SK-N-SH treated with all-trans-retinoic acid at 6 μM for 48 hours (cell line): ENCODE measurements at regions not wholly inside any gene's neighbourhood (a gene's known extent, or its start where the extent isn't known, plus 50 kb on each side); places are given as distances from the start of the nearest gene placed in this dataset.

Source experiments
- ARNTL ChIP-seq: fragments of 450-650 bp; formaldehyde crosslinking; IDR thresholded peaks from 2 replicates; pipeline ENCODE4 v1.5.0; 2020; ENCODE audit warnings: low read depth, mild to moderate bottlenecking, moderate library complexity, borderline replicate concordance
- BACH2 ChIP-seq: fragments of 250-450 bp; sonication (Bioruptor Pico); IDR thresholded peaks from 2 replicates; pipeline ENCODE4 v1.9.0; 2021; ENCODE audit warnings: mild to moderate bottlenecking, borderline replicate concordance
- CSDC2 ChIP-seq: fragments of 250-450 bp; sonication (Bioruptor Pico); IDR thresholded peaks from 2 replicates; pipeline ENCODE4 v1.5.0; 2020; ENCODE audit warnings: mild to moderate bottlenecking, moderate library complexity
- ESRRG ChIP-seq: fragments of 250-450 bp; sonication (Bioruptor Pico); IDR thresholded peaks from 2 replicates; pipeline ENCODE4 v1.6.1; 2021; ENCODE audit warnings: mild to moderate bottlenecking
- OSR1 ChIP-seq: fragments of 250-450 bp; sonication (Bioruptor Pico); IDR thresholded peaks from 2 replicates; pipeline ENCODE4 v1.8.0; 2022; ENCODE audit warnings: moderate library complexity, mild to moderate bottlenecking, inconsistent platforms
- PATZ1 ChIP-seq: fragments of 250-450 bp; sonication (Bioruptor Pico); IDR thresholded peaks from 2 replicates; pipeline ENCODE4 v1.8.0; 2020; ENCODE audit warnings: mild to moderate bottlenecking, moderate library complexity, borderline replicate concordance
- RARB ChIP-seq: fragments of 250-450 bp; sonication (Bioruptor Pico); IDR thresholded peaks from 2 replicates; pipeline ENCODE4 v1.8.0; 2021; ENCODE audit warnings: mild to moderate bottlenecking, moderate library complexity
- SNAI2 ChIP-seq: fragments of 250-450 bp; sonication (Bioruptor Pico); IDR thresholded peaks from 2 replicates; pipeline ENCODE4 v1.5.0; 2020; ENCODE audit warnings: mild to moderate bottlenecking, moderate library complexity
- TCF4 ChIP-seq: fragments of 250-450 bp; sonication (Bioruptor Pico); IDR thresholded peaks from 2 replicates; pipeline ENCODE4 v1.8.0; 2021; ENCODE audit warnings: mild to moderate bottlenecking, moderate library complexity, borderline replicate concordance
- ZC3H10 ChIP-seq: fragments of 250-450 bp; sonication (Bioruptor Pico); IDR thresholded peaks from 2 replicates; pipeline ENCODE4 v1.5.1; 2021; ENCODE audit warnings: mild to moderate bottlenecking, moderate library complexity
- ZFP3 ChIP-seq: fragments of 250-450 bp; sonication (Bioruptor Pico); IDR thresholded peaks from 2 replicates; pipeline ENCODE4 v1.5.0; 2020; ENCODE audit warnings: mild to moderate bottlenecking, moderate library complexity
- ZNF8 ChIP-seq: fragments of 450-650 bp; formaldehyde crosslinking; IDR thresholded peaks from 2 replicates; pipeline ENCODE4 v1.5.0; 2020; ENCODE audit warnings: mild to moderate bottlenecking, moderate library complexity
- TF ChIP-seq, protein P1 (sequence below): fragments of 250-450 bp; sonication (Bioruptor Pico); IDR thresholded peaks from 2 replicates; pipeline ENCODE4 v1.5.1; 2020; ENCODE audit warnings: low read depth, mild to moderate bottlenecking, moderate library complexity
- TF ChIP-seq, protein P2 (sequence below): fragments of 250-450 bp; sonication (Bioruptor Pico); IDR thresholded peaks from 2 replicates; pipeline ENCODE4 v1.8.0; 2021; ENCODE audit warnings: low read depth, mild to moderate bottlenecking, moderate library complexity, borderline replicate concordance

GRCh38 chr6:67952948-67953347, 682.1 kb upstream of the ADGRB3 start:
- TF ChIP-seq RARB (CRISPR knock-in tag) (no peak), PATZ1 (no peak), ZC3H10 (no peak), ARNTL (CRISPR knock-in tag) (no peak), TCF4 (no peak), ZFP3 (no peak), ZNF8 (CRISPR knock-in tag) (no peak), BACH2 (CRISPR knock-in tag) (no peak), SNAI2 (CRISPR knock-in tag) (no peak), OSR1 (no peak), ESRRG (CRISPR knock-in tag) (no peak), CSDC2 (no peak)
- TF ChIP-seq, protein P1, sequence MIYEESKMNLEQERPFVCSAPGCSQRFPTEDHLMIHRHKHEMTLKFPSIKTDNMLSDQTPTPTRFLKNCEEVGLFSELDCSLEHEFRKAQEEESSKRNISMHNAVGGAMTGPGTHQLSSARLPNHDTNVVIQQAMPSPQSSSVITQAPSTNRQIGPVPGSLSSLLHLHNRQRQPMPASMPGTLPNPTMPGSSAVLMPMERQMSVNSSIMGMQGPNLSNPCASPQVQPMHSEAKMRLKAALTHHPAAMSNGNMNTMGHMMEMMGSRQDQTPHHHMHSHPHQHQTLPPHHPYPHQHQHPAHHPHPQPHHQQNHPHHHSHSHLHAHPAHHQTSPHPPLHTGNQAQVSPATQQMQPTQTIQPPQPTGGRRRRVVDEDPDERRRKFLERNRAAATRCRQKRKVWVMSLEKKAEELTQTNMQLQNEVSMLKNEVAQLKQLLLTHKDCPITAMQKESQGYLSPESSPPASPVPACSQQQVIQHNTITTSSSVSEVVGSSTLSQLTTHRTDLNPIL (CRISPR knock-in tag): no peak
- TF ChIP-seq, protein P2, sequence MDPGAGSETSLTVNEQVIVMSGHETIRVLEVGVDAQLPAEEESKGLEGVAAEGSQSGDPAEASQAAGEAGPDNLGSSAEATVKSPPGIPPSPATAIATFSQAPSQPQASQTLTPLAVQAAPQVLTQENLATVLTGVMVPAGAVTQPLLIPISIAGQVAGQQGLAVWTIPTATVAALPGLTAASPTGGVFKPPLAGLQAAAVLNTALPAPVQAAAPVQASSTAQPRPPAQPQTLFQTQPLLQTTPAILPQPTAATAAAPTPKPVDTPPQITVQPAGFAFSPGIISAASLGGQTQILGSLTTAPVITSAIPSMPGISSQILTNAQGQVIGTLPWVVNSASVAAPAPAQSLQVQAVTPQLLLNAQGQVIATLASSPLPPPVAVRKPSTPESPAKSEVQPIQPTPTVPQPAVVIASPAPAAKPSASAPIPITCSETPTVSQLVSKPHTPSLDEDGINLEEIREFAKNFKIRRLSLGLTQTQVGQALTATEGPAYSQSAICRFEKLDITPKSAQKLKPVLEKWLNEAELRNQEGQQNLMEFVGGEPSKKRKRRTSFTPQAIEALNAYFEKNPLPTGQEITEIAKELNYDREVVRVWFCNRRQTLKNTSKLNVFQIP (CRISPR knock-in tag): no peak
